ENCODE measurements at regions not wholly inside any gene's neighbourhood (a gene's known extent, or its start where the extent isn't known, plus 50 kb on each side); places are given as distances from the start of the nearest gene placed in this dataset.

DNA sequence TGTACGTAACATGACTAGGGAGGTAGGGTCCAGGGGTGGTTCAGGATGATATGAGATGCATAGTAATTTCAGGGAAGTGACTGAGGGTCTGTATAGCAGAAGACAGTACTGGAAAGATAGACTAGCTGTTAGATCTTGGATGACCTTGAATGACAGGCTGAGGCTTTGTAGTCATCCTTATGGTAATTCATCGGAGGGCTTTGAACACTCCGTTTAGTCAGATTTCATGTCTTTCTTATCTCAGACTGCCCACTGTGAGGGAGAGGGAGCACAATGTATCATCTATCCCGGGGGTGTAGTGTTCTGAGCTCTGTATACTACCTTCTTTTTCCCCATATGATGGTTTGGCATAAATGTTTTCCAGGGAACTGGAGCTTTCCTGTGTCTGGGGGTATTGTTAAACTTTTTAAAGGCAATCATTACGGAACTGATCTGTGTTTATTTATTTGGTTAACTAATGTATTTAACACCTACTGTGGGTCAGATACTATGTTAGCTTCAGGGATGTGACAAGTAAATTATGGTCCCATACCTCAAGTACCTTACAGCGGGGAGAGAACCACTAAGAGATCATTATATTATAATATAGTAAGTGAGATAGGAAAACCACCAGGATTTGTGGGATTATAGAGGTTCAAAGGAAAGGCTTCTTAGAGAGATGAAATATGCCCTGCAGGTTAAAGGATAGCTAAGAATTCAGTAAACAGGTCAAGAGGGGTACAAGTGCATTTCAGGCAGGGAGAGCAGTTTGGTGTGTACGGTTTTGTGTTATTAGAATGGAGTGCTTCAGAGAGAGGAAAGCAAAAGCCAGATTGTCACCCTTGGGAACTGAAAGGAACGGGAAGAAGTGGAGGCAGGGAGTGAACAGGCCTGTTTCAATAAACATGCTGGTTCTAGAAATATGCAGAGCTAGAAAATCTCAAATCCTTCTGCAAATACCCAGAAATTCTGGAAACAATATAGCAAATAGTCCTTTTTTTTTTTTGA, 164.8 kb upstream of the KL start:
- no peak for TF ChIP-seq CTCF (IDR thresholded peaks at IDR 0.05; ENCODE audit: insufficient read depth, missing control alignments)
- DNase-seq (ENCODE audit: insufficient read length, low spot score) (no peak), FAIRE-seq (no peak)

DNA sequence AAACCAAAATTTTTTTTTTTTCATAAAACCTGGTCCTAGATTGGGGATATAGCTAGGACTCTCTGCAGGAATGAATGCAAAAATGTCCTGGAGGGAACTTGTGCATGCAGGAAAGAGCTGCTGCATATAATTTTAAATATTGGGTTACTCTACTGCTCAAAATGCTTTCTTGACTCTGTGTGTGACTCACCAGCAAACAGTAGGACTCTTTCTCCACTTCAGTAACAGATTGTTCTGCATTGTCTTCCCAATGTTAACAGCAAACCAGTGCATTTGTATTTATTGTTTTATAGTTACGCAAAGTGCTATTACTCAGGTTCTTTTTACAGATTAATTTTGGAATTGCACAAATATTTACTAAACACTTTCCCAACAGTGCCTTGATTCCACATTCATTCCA, 163.7 kb upstream of the KL start:
- DNase-seq (ENCODE audit: insufficient read length, low spot score) (no peak), FAIRE-seq (no peak)
- TF ChIP-seq CTCF (IDR thresholded peaks at IDR 0.05; ENCODE audit: insufficient read depth, missing control alignments), result no peak

- TF ChIP-seq CTCF (IDR thresholded peaks at IDR 0.05; ENCODE audit: insufficient read depth, missing control alignments), result no peak
- FAIRE-seq (no peak), DNase-seq (ENCODE audit: insufficient read length, low spot score) (no peak)
Observed at GRCh38 chr13:32857077-32857476, 159.1 kb upstream of the KL start.

DNA sequence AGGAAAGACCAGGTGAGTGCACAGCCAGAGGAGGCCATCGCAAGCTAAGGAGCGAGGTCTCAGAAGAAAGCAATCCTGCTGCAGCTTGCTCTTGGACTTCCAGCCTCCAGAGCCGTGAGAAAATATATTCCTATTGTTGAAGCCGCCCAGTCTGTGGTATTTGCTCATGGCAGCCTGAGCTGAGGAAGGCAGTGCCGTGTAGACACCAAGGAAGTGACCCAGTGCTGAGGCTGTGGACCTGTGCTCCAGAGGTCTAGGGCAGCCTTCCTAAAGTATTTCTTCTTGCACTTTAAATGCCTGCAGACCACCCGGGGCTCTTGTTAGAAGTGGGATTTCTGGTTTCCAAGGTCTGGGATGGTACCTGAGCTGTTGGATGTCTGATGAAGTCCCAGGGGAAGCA, 158.5 kb upstream of the KL start:
- DNase-seq (ENCODE audit: insufficient read length, low spot score) (no peak), FAIRE-seq (no peak)
- TF ChIP-seq CTCF (IDR thresholded peaks at IDR 0.05; ENCODE audit: insufficient read depth, missing control alignments), result no peak

DNA sequence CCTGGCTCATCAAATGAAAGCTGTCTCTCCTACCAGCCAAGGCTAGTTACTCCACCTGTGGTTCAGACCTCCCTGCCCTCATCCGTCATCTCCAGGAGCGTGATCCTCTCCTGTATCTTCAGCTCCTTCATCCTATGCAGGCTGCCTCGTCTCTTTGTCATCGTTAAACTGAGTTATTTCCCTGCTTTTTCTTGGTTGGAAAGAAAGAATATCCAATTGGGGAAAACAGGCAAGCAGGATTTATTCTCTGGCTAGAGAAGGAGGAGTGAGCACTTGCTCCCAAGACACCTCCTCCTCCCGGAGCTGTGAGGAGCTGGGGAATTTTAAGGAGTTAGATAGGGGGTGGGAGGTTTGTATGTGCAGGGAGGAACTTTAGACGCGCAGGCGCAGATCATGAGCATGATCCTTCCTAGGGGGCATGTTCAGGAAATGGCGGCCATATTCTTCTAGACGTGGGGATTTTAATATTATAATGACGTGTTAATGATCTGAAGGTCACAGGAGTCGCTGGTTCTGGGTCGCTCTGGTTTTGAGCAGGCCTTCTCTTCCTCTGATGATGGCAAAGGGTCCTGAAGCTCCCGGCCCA, 156.4 kb upstream of the KL start:
- no peak for TF ChIP-seq CTCF (IDR thresholded peaks at IDR 0.05; ENCODE audit: insufficient read depth, missing control alignments)
- DNase-seq (ENCODE audit: insufficient read length, low spot score) (no peak), FAIRE-seq (no peak)

DNA sequence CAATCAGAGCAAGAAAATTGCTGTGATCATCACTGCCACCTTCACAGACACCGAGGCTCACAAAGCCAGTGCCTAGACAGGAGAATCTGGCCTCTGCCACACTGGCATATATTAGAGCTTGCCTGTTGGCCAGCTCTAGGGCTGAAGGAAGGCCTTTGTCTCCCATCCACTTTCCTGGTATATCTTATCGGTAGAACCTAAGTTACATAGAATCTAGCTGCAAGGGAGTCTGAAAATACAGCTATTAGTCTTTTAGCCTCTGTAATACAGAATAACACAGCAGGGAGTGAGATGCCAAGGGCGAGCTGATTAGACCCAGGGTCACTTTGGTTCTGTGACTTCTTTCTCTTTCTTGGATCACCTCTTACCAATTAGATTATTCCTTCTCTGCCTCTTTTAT, 154.9 kb upstream of the KL start:
- no peak for TF ChIP-seq CTCF (IDR thresholded peaks at IDR 0.05; ENCODE audit: insufficient read depth, missing control alignments)
- FAIRE-seq (no peak), DNase-seq (ENCODE audit: insufficient read length, low spot score) (no peak)

DNA sequence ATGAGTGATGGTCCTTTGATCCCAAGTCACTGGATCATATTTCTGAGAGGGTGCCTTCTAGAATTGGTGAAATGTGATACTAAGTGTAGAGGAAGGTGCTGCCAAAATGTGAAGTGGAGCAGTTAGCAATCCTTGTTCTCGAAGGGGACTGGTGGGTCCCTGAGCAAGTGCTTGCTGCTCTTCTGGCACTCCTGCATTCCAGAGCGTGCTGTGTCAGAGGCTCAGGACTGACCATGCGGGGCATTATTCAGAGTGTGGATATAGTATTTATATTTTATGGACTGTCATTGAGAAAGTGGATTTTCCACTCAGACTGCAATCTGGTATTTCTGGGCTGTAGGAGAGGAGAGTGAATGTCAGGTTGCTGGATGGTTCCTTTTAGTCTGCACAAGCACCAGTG, 152.6 kb upstream of the KL start:
- no peak for DNase-seq (ENCODE audit: insufficient read length, low spot score)
- no peak for TF ChIP-seq CTCF (IDR thresholded peaks at IDR 0.05; ENCODE audit: insufficient read depth, missing control alignments)

More for the DNA sequence above, 152.6 kb upstream of the KL start:
- no peak for FAIRE-seq

Measured in D721Med (cell line).